Spinal cord (tissue), 9 donors: ENCODE measurements at regions not wholly inside any gene's neighbourhood (a gene's known extent, or its start where the extent isn't known, plus 50 kb on each side); places are given as distances from the start of the nearest gene placed in this dataset.

ENCODE experiments used
- DNase-seq, 6 donors: peaks; one replicate each; pipeline versions ENCODE4 v3.0.0 to v3.0.0-alpha.2; 2013 to 2015; ENCODE audit warnings: low spot score in 6 of 6, low read depth in 4 of 6
- H3K27ac ChIP-seq: one replicate; pipeline ENCODE4 v1.5.1; 2013; ENCODE audit warnings: low read depth, low read length, control low read depth
- H3K27me3 ChIP-seq: one replicate; pipeline ENCODE4 v1.6.1; 2013; ENCODE audit warnings: low read length; ENCODE audit not compliant: control insufficient read depth, insufficient read depth
- H3K36me3 ChIP-seq: one replicate; pipeline ENCODE4 v1.6.1; 2013; ENCODE audit warnings: low read length; ENCODE audit not compliant: control insufficient read depth, insufficient read depth
- H3K4me1 ChIP-seq: one replicate; pipeline ENCODE4 v1.6.1; 2013; ENCODE audit warnings: low read length; ENCODE audit not compliant: control insufficient read depth, insufficient read depth
- H3K4me3 ChIP-seq: one replicate; pipeline ENCODE4 v1.5.1; 2013; ENCODE audit warnings: low read depth, low read length, control low read depth
- H3K9me3 ChIP-seq: one replicate; pipeline ENCODE4 v1.6.1; 2013; ENCODE audit warnings: low read length; ENCODE audit not compliant: control insufficient read depth, insufficient read depth
- WGBS: methylation state at CpG from one replicate; pipeline ENCODE4 v1.1.5; 2013; ENCODE audit warnings: missing lambda C conversion rate; ENCODE audit not compliant: insufficient coverage; 5-methylcytosine and 5-hydroxymethylcytosine counted together
- donor health status: healthy.

- WGBS = 100% methylated on average over 1 of the region's 6 CpGs
- no peaks in the 10 kb centered on the region for H3K9me3 ChIP-seq
- no peaks in the 10 kb centered on the region for H3K27me3 ChIP-seq
- H3K36me3 ChIP-seq = no peaks in the 10 kb centered on the region
- DNase-seq = no peak
- no peaks in the 10 kb centered on the region for H3K4me1 ChIP-seq
- no peak overlapping the region for H3K27ac ChIP-seq
- no peak overlapping the region for H3K4me3 ChIP-seq
Measured at GRCh38 chr15:96254173-96254572, 76.3 kb upstream of the NR2F2 start.

GRCh38 chr15:96255599-96255998 is 74.9 kb upstream of the NR2F2 start:
- no peaks in the 10 kb centered on the region for H3K9me3 ChIP-seq
- no peak overlapping the region for H3K27ac ChIP-seq
- WGBS = no CpG with 5 or more reads among the region's 1 CpG
- H3K4me3 ChIP-seq = no peak overlapping the region
- H3K27me3 ChIP-seq = no peaks in the 10 kb centered on the region
- no peak for DNase-seq
- H3K36me3 ChIP-seq = no peaks in the 10 kb centered on the region
- no peaks in the 10 kb centered on the region for H3K4me1 ChIP-seq

- no peaks in the 10 kb centered on the region for H3K9me3 ChIP-seq
- no peak overlapping the region for H3K4me3 ChIP-seq
- no peaks in the 10 kb centered on the region for H3K36me3 ChIP-seq
- DNase-seq = no peak
- no peaks in the 10 kb centered on the region for H3K4me1 ChIP-seq
- H3K27ac ChIP-seq = no peak overlapping the region
- WGBS = no CpG with 5 or more reads among the region's 4 CpGs
- no peaks in the 10 kb centered on the region for H3K27me3 ChIP-seq
Measured at GRCh38 chr15:96261575-96262034, 68.9 kb upstream of the NR2F2 start.

GRCh38 chr15:96262097-96262496 is 68.4 kb upstream of the NR2F2 start:
- H3K4me3 ChIP-seq = no peak overlapping the region
- no peak overlapping the region for H3K27ac ChIP-seq
- no peaks in the 10 kb centered on the region for H3K27me3 ChIP-seq
- no CpG with 5 or more reads among the region's 4 CpGs for WGBS
- no peaks in the 10 kb centered on the region for H3K4me1 ChIP-seq
- no peaks in the 10 kb centered on the region for H3K36me3 ChIP-seq
- DNase-seq = no peak
- no peaks in the 10 kb centered on the region for H3K9me3 ChIP-seq

GRCh38 chr15:96262549-96263489 is 67.7 kb upstream of the NR2F2 start:
- Histone ChIP-seq H3K4me1 (no peaks in the 10 kb centered on the region), H3K4me3 (no peak overlapping the region), H3K27me3 (no peaks in the 10 kb centered on the region), H3K9me3 (no peaks in the 10 kb centered on the region), H3K36me3 (no peaks in the 10 kb centered on the region), H3K27ac (no peak overlapping the region)
- 88% methylated on average over 4 of the region's 10 CpGs for WGBS
- DNase-seq = no peak

- Histone ChIP-seq H3K4me3 (no peak overlapping the region), H3K36me3 (no peaks in the 10 kb centered on the region), H3K27ac (no peak overlapping the region), H3K9me3 (no peaks in the 10 kb centered on the region), H3K27me3 (no peaks in the 10 kb centered on the region), H3K4me1 (no peaks in the 10 kb centered on the region)
- DNase-seq = no peak
- WGBS = no CpG with 5 or more reads among the region's 1 CpG
Measured at GRCh38 chr15:96264351-96264798, 66.1 kb upstream of the NR2F2 start.

- H3K36me3 ChIP-seq = no peaks in the 10 kb centered on the region
- 90% methylated on average over 2 of the region's 8 CpGs for WGBS
- no peaks in the 10 kb centered on the region for H3K4me1 ChIP-seq
- DNase-seq = no peak
- no peaks in the 10 kb centered on the region for H3K9me3 ChIP-seq
- no peak overlapping the region for H3K4me3 ChIP-seq
- H3K27me3 ChIP-seq = no peaks in the 10 kb centered on the region
- H3K27ac ChIP-seq = no peak overlapping the region
Measured at GRCh38 chr15:96264801-96265515, 65.5 kb upstream of the NR2F2 start.

- Histone ChIP-seq H3K36me3 (no peaks in the 10 kb centered on the region), H3K27me3 (no peaks in the 10 kb centered on the region), H3K9me3 (no peaks in the 10 kb centered on the region), H3K4me3 (no peak overlapping the region), H3K27ac (no peak overlapping the region), H3K4me1 (no peaks in the 10 kb centered on the region)
- whole genome bisulfite sequencing = 100% methylated on average over 2 of the region's 5 CpGs
- no peak for DNase-seq
Measured at GRCh38 chr15:96266456-96266855, 64.0 kb upstream of the NR2F2 start.

- H3K4me3 ChIP-seq = no peak overlapping the region
- no peaks in the 10 kb centered on the region for H3K9me3 ChIP-seq
- no peak for DNase-seq
- H3K36me3 ChIP-seq = no peaks in the 10 kb centered on the region
- H3K4me1 ChIP-seq = no peaks in the 10 kb centered on the region
- WGBS = 85% methylated on average over 4 of the region's 4 CpGs
- no peaks in the 10 kb centered on the region for H3K27me3 ChIP-seq
- H3K27ac ChIP-seq = no peak overlapping the region
Measured at GRCh38 chr15:96267463-96267862, 63.0 kb upstream of the NR2F2 start.
